GM23248 (cell line): ENCODE measurements at regions not wholly inside any gene's neighbourhood (a gene's known extent, or its start where the extent isn't known, plus 50 kb on each side); places are given as distances from the start of the nearest gene placed in this dataset.

Source experiments
- EZH2 ChIP-seq: fragments of 200-600 bp; sonication (generic); IDR thresholded peaks from 2 replicates; pipeline ENCODE4 v1.6.1; 2018; ENCODE audit warnings: antibody characterized with exemption, mild to moderate bottlenecking; ENCODE audit not compliant: insufficient read depth, poor library complexity, severe bottlenecking
- EZH2phosphoT487 ChIP-seq: fragments of 200-600 bp; sonication (generic); IDR thresholded peaks from 2 replicates; pipeline ENCODE4 v1.6.1; 2018; ENCODE audit warnings: antibody characterized with exemption, moderate library complexity, mild to moderate bottlenecking, low read depth; ENCODE audit not compliant: insufficient read depth

- TF ChIP-seq EZH2phosphoT487 = no peak
- TF ChIP-seq EZH2 = no peak
Observed at GRCh38 chr15:37715101-37715500, 219.3 kb upstream of the TMCO5A start.
